Natural killer cell (primary cell): ENCODE measurements at regions not wholly inside any gene's neighbourhood (a gene's known extent, or its start where the extent isn't known, plus 50 kb on each side); places are given as distances from the start of the nearest gene placed in this dataset.

Experiments used
- ATAC-seq, 3 donors: fragments of 150-1000 bp in 2 of 3; fragments of 200-7000 bp in 1 of 3; cut with Tn5 transposase; 1 replicate in 1 of 3; 2 replicates in 2 of 3; pipeline ENCODE4 v1.10.0; 2021; ENCODE audit warnings: mild to moderate bottlenecking in 2 of 3, moderate library complexity in 2 of 3
- DNase-seq, 2 donors: peaks; one replicate each; pipeline versions ENCODE4 v3.0.0 to v3.0.0-alpha.2; 2013 to 2021; ENCODE audit warnings: mixed read lengths in 1 of 2
- H3K27ac ChIP-seq: one replicate; pipeline ENCODE4 v1.5.1; 2013; ENCODE audit warnings: mild to moderate bottlenecking, low read length
- H3K27me3 ChIP-seq: one replicate; pipeline ENCODE4 v1.6.1; 2013; ENCODE audit warnings: low read length; ENCODE audit not compliant: control insufficient read depth, insufficient read depth
- H3K36me3 ChIP-seq: one replicate; pipeline ENCODE4 v1.6.1; 2013; ENCODE audit warnings: low read length; ENCODE audit not compliant: control insufficient read depth, insufficient read depth
- H3K4me1 ChIP-seq: one replicate; pipeline ENCODE4 v1.6.1; 2013; ENCODE audit warnings: low read length; ENCODE audit not compliant: control insufficient read depth, insufficient read depth
- H3K4me3 ChIP-seq: one replicate; pipeline ENCODE4 v1.5.1; 2013; ENCODE audit warnings: low read length
- H3K9me3 ChIP-seq: one replicate; pipeline ENCODE4 v1.6.1; 2013; ENCODE audit warnings: low read length; ENCODE audit not compliant: control insufficient read depth, insufficient read depth
- H3K27ac Mint-ChIP-seq, 2 donors: one replicate each; pipeline ENCODE4 v1.8.0; 2022; ENCODE audit warnings: mild to moderate bottlenecking in 2 of 2, mixed read lengths in 2 of 2, moderate library complexity in 1 of 2
- H3K27me3 Mint-ChIP-seq, 2 donors: one replicate each; pipeline ENCODE4 v1.8.0; 2022; ENCODE audit warnings: low read depth in 2 of 2, mixed read lengths in 2 of 2
- H3K36me3 Mint-ChIP-seq: one replicate; pipeline ENCODE4 v1.8.0; 2022; ENCODE audit warnings: mixed read lengths
- H3K4me1 Mint-ChIP-seq, 2 donors: one replicate each; pipeline ENCODE4 v1.8.0; 2022; ENCODE audit warnings: mixed read lengths in 2 of 2
- H3K4me3 Mint-ChIP-seq: one replicate; pipeline ENCODE4 v1.8.0; 2022; ENCODE audit warnings: mild to moderate bottlenecking, moderate library complexity, mixed read lengths
- H3K9me3 Mint-ChIP-seq, 2 donors: one replicate each; pipeline ENCODE4 v1.8.0; 2022; ENCODE audit warnings: mixed read lengths in 2 of 2
- WGBS: methylation state at CpG from one replicate; pipeline ENCODE4 v1.1.7; 2013; ENCODE audit warnings: missing lambda C conversion rate; ENCODE audit not compliant: insufficient coverage; 5-methylcytosine and 5-hydroxymethylcytosine counted together
- intact Hi-C: fragments of 100-400 bp; cut with micrococcal nuclease; formaldehyde crosslinking; loops from one replicate; pipeline ENCODE4 v1.14.2; 2022
- TF ChIP-seq, protein P1 (sequence below): fragments of 200-600 bp; IDR thresholded peaks from one replicate; pipeline ENCODE4 v1.8.0; 2022; ENCODE audit warnings: antibody characterized with exemption

DNA sequence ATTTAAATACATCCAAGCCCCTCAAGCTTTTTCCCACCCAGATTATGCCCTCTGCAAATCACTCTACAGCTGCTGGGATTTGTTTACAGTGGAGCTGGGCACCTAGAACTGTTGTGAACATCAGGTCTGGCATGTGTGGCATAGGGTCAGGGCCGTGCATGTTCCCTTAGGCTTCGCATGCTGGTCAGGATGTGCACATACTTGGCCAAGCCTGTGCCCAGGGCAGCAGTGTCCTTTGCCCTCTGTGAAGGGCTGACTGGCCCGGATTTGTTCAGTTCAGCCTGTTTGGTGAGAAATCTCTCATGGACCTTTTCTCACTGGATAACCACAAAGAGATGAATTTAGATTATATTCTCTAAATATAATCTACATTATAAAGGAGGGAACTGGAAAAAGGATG is 471.9 kb downstream of the TRIML1 start:
- WGBS: 80% methylated on average over 3 of the region's 3 CpGs

DNA sequence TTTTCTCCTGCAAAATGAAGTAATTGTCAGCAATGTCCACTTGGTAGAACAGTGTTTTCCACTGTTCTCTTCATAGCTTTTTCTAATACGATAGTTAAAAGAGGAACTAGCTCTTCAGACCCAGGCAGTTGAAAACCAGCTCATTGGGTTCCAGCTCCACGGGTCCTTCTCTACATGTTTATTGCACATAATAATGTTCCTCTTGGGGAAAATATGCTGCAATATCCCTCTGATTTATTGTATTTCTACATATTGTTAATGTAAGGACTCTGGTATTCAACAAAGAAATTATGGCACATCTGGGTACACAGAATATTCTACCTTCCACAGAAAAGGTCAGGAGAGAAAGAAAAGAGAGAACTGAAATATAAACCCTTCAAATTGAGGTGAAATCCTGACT is 473.4 kb downstream of the TRIML1 start:
- Histone ChIP-seq H3K36me3 (no peaks in the 10 kb centered on the region), H3K9me3 (no peaks in the 10 kb centered on the region), H3K27ac (no peak overlapping the region), H3K4me3 (no peak overlapping the region), H3K27me3 (no peaks in the 10 kb centered on the region), H3K4me1 (no peaks in the 10 kb centered on the region)
- DNase-seq (no peak), ATAC-seq (no peak)
- no peak overlapping the region for H3K4me3 Mint-ChIP-seq
- intact Hi-C loops: no loop called here
- H3K4me1 Mint-ChIP-seq: no peaks in the 10 kb centered on the region
- H3K27me3 Mint-ChIP-seq: no peaks in the 10 kb centered on the region
- TF ChIP-seq, protein P1, sequence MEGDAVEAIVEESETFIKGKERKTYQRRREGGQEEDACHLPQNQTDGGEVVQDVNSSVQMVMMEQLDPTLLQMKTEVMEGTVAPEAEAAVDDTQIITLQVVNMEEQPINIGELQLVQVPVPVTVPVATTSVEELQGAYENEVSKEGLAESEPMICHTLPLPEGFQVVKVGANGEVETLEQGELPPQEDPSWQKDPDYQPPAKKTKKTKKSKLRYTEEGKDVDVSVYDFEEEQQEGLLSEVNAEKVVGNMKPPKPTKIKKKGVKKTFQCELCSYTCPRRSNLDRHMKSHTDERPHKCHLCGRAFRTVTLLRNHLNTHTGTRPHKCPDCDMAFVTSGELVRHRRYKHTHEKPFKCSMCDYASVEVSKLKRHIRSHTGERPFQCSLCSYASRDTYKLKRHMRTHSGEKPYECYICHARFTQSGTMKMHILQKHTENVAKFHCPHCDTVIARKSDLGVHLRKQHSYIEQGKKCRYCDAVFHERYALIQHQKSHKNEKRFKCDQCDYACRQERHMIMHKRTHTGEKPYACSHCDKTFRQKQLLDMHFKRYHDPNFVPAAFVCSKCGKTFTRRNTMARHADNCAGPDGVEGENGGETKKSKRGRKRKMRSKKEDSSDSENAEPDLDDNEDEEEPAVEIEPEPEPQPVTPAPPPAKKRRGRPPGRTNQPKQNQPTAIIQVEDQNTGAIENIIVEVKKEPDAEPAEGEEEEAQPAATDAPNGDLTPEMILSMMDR: no peak
- peaks cover 21 to 31% of the 10 kb centered on the region in 2 donors for H3K9me3 Mint-ChIP-seq
- H3K27ac Mint-ChIP-seq: no peak overlapping the region
- 39% methylated on average over 2 of the region's 2 CpGs for WGBS
- peaks cover 27% of the 10 kb centered on the region for H3K36me3 Mint-ChIP-seq

More for the DNA sequence above, 471.9 kb downstream of the TRIML1 start:
- TF ChIP-seq, protein P1: no peak
- Histone ChIP-seq H3K27ac (no peak overlapping the region), H3K4me3 (no peak overlapping the region), H3K4me1 (no peaks in the 10 kb centered on the region), H3K27me3 (no peaks in the 10 kb centered on the region), H3K36me3 (no peaks in the 10 kb centered on the region), H3K9me3 (no peaks in the 10 kb centered on the region)
- H3K36me3 Mint-ChIP-seq: peaks cover 26% of the 10 kb centered on the region
- no peak overlapping the region for H3K27ac Mint-ChIP-seq
- DNase-seq (no peak), ATAC-seq (no peak)
- H3K9me3 Mint-ChIP-seq: peaks cover 16 to 23% of the 10 kb centered on the region in 2 donors
- no peak overlapping the region for H3K4me3 Mint-ChIP-seq
- intact Hi-C loops: no loop called here
- no peaks in the 10 kb centered on the region for H3K27me3 Mint-ChIP-seq
- no peaks in the 10 kb centered on the region for H3K4me1 Mint-ChIP-seq

DNA sequence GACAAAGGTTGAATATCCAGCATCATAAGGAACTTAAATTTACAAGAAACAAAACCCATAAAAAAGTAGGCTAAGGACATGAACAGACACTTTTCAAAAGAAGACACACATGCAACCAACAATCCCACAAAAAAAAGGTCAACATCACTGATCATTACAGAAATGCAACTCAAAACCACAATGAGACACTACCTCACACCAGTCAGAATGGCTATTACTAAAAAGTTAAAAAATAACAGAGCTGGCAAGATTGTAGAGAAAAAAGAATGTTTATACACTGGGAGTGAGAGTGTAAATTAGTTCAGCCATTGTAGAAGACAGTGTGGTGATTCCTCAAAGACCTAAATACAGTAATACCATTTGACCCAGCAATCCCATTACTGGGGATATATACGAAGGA is 474.7 kb downstream of the TRIML1 start:
- TF ChIP-seq, protein P1: no peak
- Histone ChIP-seq H3K4me1 (no peaks in the 10 kb centered on the region), H3K27me3 (no peaks in the 10 kb centered on the region), H3K4me3 (no peak overlapping the region), H3K9me3 (peaks cover 2% of the 10 kb centered on the region), H3K36me3 (no peaks in the 10 kb centered on the region), H3K27ac (no peak overlapping the region)
- ATAC-seq: no peak
- DNase-seq: no peak
- intact Hi-C loops: no loop called here
- H3K4me3 Mint-ChIP-seq: no peak overlapping the region
- peaks cover 27% of the 10 kb centered on the region for H3K36me3 Mint-ChIP-seq
- H3K27me3 Mint-ChIP-seq: no peaks in the 10 kb centered on the region
- H3K9me3 Mint-ChIP-seq: peaks cover 21 to 34% of the 10 kb centered on the region in 2 donors
- WGBS: 75% methylated on average over 1 of the region's 1 CpG
- no peaks in the 10 kb centered on the region for H3K4me1 Mint-ChIP-seq
- H3K27ac Mint-ChIP-seq: no peak overlapping the region

DNA sequence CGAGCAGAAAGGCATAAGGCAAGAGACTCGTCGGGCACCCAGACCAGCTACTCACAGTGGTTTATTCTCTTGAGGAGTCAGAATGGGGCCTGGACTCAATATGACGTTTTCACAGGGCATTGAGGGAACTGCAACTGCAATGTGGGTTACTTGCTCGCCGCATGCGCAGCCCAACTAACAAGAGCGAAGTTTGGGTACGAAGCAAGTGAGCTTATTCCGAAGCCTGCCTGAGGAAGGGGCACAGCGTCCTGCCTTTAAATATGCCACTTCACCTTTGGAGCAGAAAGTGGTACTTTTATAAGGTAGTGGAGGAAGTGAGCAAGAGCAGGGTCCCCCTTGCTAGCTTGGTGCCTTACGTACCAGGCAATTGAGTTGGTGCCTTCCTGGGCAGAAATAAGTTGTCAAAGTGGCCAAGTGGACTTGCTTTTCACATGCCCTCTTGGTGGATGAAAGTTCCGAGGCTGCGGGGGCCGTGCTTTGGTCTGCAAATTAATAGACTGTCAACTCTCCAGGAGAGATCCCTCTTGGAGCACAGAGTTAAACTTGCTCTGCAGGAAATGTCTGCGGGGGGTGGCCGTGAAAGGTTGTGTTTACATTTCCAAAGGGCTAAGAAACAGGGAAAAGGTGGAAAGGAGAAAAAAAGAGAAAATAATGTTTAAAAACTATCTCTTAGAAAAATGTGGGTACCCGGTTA is 480.4 kb downstream of the TRIML1 start:
- Mint-ChIP-seq H3K4me3 (no peak overlapping the region), H3K9me3 (peaks cover 10 to 26% of the 10 kb centered on the region in 2 donors), H3K27ac (no peak overlapping the region), H3K27me3 (no peaks in the 10 kb centered on the region), H3K4me1 (no peaks in the 10 kb centered on the region), H3K36me3 (peaks cover 7% of the 10 kb centered on the region)
- H3K27ac ChIP-seq: no peak overlapping the region
- intact Hi-C loops: no loop called here
- 66% methylated on average over 18 of the region's 18 CpGs for WGBS
- no peaks in the 10 kb centered on the region for H3K4me1 ChIP-seq
- no peaks in the 10 kb centered on the region for H3K36me3 ChIP-seq
- no peaks in the 10 kb centered on the region for H3K27me3 ChIP-seq
- no peak for DNase-seq
- H3K4me3 ChIP-seq: no peak overlapping the region
- no peak for ATAC-seq
- TF ChIP-seq, protein P1: no peak
- peaks cover 12% of the 10 kb centered on the region for H3K9me3 ChIP-seq
